Subcutaneous abdominal adipose tissue (tissue), 5 donors: ENCODE measurements at regions not wholly inside any gene's neighbourhood (a gene's known extent, or its start where the extent isn't known, plus 50 kb on each side); places are given as distances from the start of the nearest gene placed in this dataset.

Source experiments
- H3K27ac ChIP-seq: one replicate; pipeline ENCODE4 v1.7.0; 2013; ENCODE audit warnings: low read depth, mild to moderate bottlenecking, inconsistent platforms, low read length, moderate library complexity
- H3K27me3 ChIP-seq, 5 donors: one replicate each; pipeline ENCODE4 v1.7.0; 2013; ENCODE audit warnings: low read length in 5 of 5, inconsistent platforms in 1 of 5; ENCODE audit not compliant: control insufficient read depth in 5 of 5, insufficient read depth in 4 of 5
- H3K36me3 ChIP-seq, 5 donors: one replicate each; pipeline ENCODE4 v1.7.0; 2013; ENCODE audit warnings: low read length in 5 of 5; ENCODE audit not compliant: control insufficient read depth in 5 of 5, insufficient read depth in 5 of 5
- H3K4me1 ChIP-seq, 5 donors: one replicate each; pipeline ENCODE4 v1.7.0; 2013; ENCODE audit warnings: low read length in 5 of 5, mild to moderate bottlenecking in 3 of 5, moderate library complexity in 1 of 5; ENCODE audit not compliant: control insufficient read depth in 5 of 5, insufficient read depth in 5 of 5
- H3K4me3 ChIP-seq, 5 donors: one replicate each; pipeline ENCODE4 v1.7.0; 2013; ENCODE audit warnings: low read length in 5 of 5, low read depth in 1 of 5
- H3K9ac ChIP-seq, 5 donors: one replicate each; pipeline ENCODE4 v1.7.0; 2013; ENCODE audit warnings: low read length in 5 of 5, mild to moderate bottlenecking in 4 of 5, moderate library complexity in 3 of 5
- H3K9me3 ChIP-seq, 5 donors: one replicate each; pipeline ENCODE4 v1.7.0; 2013; ENCODE audit warnings: low read length in 5 of 5; ENCODE audit not compliant: control insufficient read depth in 5 of 5
- donor health status: healthy.
- donor health status: healthy.
- donor health status: healthy.
- donor health status: healthy.
- donor health status: healthy.

- peak overlapping the region in 3 of 5 donors; percentile 60 to 74 (median 72) for H3K9ac ChIP-seq
- peak overlapping the region; percentile 9 for H3K27ac ChIP-seq
- no peaks in the 10 kb centered on the region for H3K36me3 ChIP-seq
- peaks cover 0 to 13% (median 4%) of the 10 kb centered on the region in 5 donors for H3K27me3 ChIP-seq
- H3K9me3 ChIP-seq: no peaks in the 10 kb centered on the region
- H3K4me3 ChIP-seq: peak overlapping the region; percentile 64 to 94 (median 82)
- peaks cover 2 to 38% (median 29%) of the 10 kb centered on the region in 5 donors for H3K4me1 ChIP-seq
Observed at GRCh38 chr6:105992315-105992961, 93.7 kb upstream of the PRDM1 start.

GRCh38 chr6:105991561-105992314 is 94.4 kb upstream of the PRDM1 start:
- H3K9ac ChIP-seq: peak overlapping the region in 3 of 5 donors; percentile 60 to 74 (median 72)
- H3K27ac ChIP-seq: no peak overlapping the region
- no peaks in the 10 kb centered on the region for H3K36me3 ChIP-seq
- H3K4me1 ChIP-seq: peaks cover 2 to 38% (median 29%) of the 10 kb centered on the region in 5 donors
- peak overlapping the region; percentile 64 to 94 (median 82) for H3K4me3 ChIP-seq
- peaks cover 0 to 14% (median 7%) of the 10 kb centered on the region in 5 donors for H3K27me3 ChIP-seq
- H3K9me3 ChIP-seq: no peaks in the 10 kb centered on the region

DNA sequence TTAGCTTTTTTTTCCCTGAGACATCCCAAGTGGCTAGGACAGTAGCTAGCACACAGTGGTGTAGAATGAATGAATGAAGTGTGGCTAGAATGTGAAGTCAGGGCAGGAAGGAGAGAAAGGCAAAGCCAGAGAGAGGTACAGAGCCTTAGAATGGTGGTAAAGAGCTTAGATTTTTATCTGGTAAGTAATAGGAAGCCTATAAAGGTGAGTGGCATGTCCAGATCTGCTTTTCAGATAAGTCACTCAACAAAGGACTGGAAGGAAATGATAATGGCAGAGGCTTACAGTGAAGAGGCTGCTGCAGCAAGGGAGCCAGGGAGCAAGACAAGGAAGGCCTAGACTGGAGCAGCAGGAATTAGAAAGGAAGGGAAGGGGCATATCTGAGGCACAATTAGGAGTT is 96.0 kb upstream of the PRDM1 start:
- H3K36me3 ChIP-seq: no peaks in the 10 kb centered on the region
- H3K27me3 ChIP-seq: peaks cover 12 to 25% (median 16%) of the 10 kb centered on the region in 5 donors
- H3K4me1 ChIP-seq: peaks cover 2 to 46% (median 37%) of the 10 kb centered on the region in 5 donors
- H3K4me3 ChIP-seq: no peak overlapping the region
- no peak overlapping the region for H3K27ac ChIP-seq
- no peak overlapping the region for H3K9ac ChIP-seq
- H3K9me3 ChIP-seq: no peaks in the 10 kb centered on the region

DNA sequence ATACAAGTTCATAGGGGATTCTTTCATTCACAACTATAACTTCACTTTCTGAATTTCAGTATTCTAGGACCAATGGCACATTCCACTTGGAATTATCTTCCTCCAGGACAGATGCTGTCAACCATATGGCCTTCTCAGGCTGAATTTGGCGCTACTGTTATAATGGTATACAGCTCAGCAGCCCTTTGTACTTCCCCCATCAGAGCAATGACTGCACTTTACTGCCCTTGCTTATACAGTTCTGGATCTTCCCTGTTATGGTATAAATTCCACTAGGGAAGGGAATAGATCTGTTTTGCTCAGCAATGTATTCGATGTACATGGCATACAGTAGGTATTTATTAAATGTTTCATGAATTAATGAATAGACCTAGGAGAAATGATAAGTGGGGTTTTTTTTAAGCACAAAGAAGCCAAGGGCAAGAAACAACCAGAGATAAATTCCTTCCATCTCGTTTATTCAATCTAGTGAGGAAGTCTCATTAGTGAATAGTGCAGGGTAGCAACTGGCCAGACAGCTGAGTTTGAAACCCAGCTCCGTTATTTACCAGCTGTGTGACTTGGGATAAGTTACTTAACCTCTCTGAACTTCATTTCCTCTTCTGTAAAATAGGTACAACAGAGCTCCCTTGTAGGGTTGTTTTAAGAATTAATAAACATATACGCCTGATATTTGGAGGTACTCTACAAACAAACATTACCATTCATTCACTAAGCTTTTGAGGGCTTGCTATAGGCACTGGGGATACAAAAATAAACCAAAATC is 97.1 kb upstream of the PRDM1 start:
- no peaks in the 10 kb centered on the region for H3K9me3 ChIP-seq
- H3K27ac ChIP-seq: no peak overlapping the region
- H3K4me1 ChIP-seq: peaks cover 2 to 35% (median 33%) of the 10 kb centered on the region in 5 donors
- H3K4me3 ChIP-seq: no peak overlapping the region
- H3K9ac ChIP-seq: no peak overlapping the region
- H3K36me3 ChIP-seq: no peaks in the 10 kb centered on the region
- H3K27me3 ChIP-seq: peaks cover 12 to 23% (median 16%) of the 10 kb centered on the region in 5 donors

- H3K27ac ChIP-seq: no peak overlapping the region
- peaks cover 12 to 18% (median 16%) of the 10 kb centered on the region in 5 donors for H3K27me3 ChIP-seq
- no peak overlapping the region for H3K4me3 ChIP-seq
- peaks cover 2 to 29% (median 26%) of the 10 kb centered on the region in 5 donors for H3K4me1 ChIP-seq
- no peaks in the 10 kb centered on the region for H3K36me3 ChIP-seq
- no peak overlapping the region for H3K9ac ChIP-seq
- H3K9me3 ChIP-seq: no peaks in the 10 kb centered on the region
Observed at GRCh38 chr6:105988321-105988720, 97.8 kb upstream of the PRDM1 start.

DNA sequence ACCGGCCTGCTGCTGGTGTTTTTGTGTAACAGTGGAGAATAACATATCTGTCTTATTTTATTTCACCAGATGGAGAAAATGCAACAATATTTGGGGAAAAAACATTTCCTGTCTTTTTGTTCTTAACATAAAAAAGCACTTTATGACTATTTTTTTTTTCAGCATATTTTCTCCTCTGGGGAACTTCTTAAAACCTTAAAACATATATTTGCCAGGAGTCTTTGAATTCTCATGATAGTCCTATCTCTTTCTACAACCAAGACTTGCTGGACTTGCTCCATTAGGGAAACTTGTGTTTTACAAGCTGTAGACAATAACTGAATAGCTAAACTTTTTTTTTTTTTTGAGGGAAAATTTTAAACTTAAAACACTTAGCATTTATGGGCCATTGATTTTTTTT is 98.6 kb upstream of the PRDM1 start:
- Histone ChIP-seq H3K4me3 (no peak overlapping the region), H3K27me3 (peaks cover 12 to 18% (median 15%) of the 10 kb centered on the region in 5 donors), H3K9ac (no peak overlapping the region), H3K36me3 (no peaks in the 10 kb centered on the region), H3K9me3 (no peaks in the 10 kb centered on the region), H3K4me1 (peaks cover 0 to 21% (median 18%) of the 10 kb centered on the region in 5 donors), H3K27ac (no peak overlapping the region)

- Histone ChIP-seq H3K27ac (no peak overlapping the region), H3K9ac (no peak overlapping the region), H3K4me3 (no peak overlapping the region), H3K4me1 (peaks cover 0 to 16% (median 15%) of the 10 kb centered on the region in 5 donors), H3K9me3 (no peaks in the 10 kb centered on the region), H3K36me3 (no peaks in the 10 kb centered on the region), H3K27me3 (peaks cover 12 to 18% (median 15%) of the 10 kb centered on the region in 5 donors)
Observed at GRCh38 chr6:105986998-105987397, 99.1 kb upstream of the PRDM1 start.

GRCh38 chr6:105985816-105986632 is 100.1 kb upstream of the PRDM1 start:
- Histone ChIP-seq H3K36me3 (no peaks in the 10 kb centered on the region), H3K27me3 (peaks cover 18 to 25% (median 22%) of the 10 kb centered on the region in 5 donors), H3K4me1 (peaks cover 0 to 19% (median 13%) of the 10 kb centered on the region in 5 donors), H3K27ac (no peak overlapping the region), H3K4me3 (peak overlapping the region in 4 of 5 donors; percentile 16 to 48 (median 44)), H3K9ac (no peak overlapping the region), H3K9me3 (no peaks in the 10 kb centered on the region)

- H3K27ac ChIP-seq: no peak overlapping the region
- H3K9ac ChIP-seq: no peak overlapping the region
- H3K4me3 ChIP-seq: peak overlapping the region in 3 of 5 donors; percentile 44 to 48 (median 45)
- H3K36me3 ChIP-seq: no peaks in the 10 kb centered on the region
- peaks cover 19 to 28% (median 24%) of the 10 kb centered on the region in 5 donors for H3K27me3 ChIP-seq
- H3K9me3 ChIP-seq: no peaks in the 10 kb centered on the region
- peaks cover 0 to 22% (median 14%) of the 10 kb centered on the region in 5 donors for H3K4me1 ChIP-seq
Observed at GRCh38 chr6:105985098-105985815, 100.9 kb upstream of the PRDM1 start.
